Panc1 (cell line): ENCODE measurements at regions not wholly inside any gene's neighbourhood (a gene's known extent, or its start where the extent isn't known, plus 50 kb on each side); places are given as distances from the start of the nearest gene placed in this dataset.
A peak's percentile ranks its signal among the peaks of the same experiment; 100 is the strongest.

Experiments
- ATAC-seq: fragments of 200-7000 bp; cut with Tn5 transposase; 2 replicates; pipeline ENCODE4 v1.9.1; 2020; ENCODE audit warnings: mild to moderate bottlenecking, moderate library complexity
- BruUV-seq: library from RNA; stranded (reverse); fragments of 400-500 nt; replicated peaks from 2 replicates; lab custom pipeline; 2021; lab: Mats Ljungman, UMichigan
- CTCF ChIA-PET: fragments of 300-600 bp; sonication (Branson Sonifier 250); formaldehyde crosslinking; loops from one replicate; lab custom pipeline; 2022; ENCODE audit warnings: antibody characterized with exemption; lab: Charles Lee
- POLR2A ChIA-PET: fragments of 300-600 bp; sonication (Branson Sonifier 250); formaldehyde crosslinking; loops from one replicate; lab custom pipeline; 2022; ENCODE audit warnings: antibody characterized with exemption; lab: Charles Lee
- DNase-seq: peaks from one replicate; pipeline ENCODE4 v3.0.0-alpha.2; 2010; ENCODE audit warnings: low read depth, low spot score
- H3K27ac ChIP-seq: 2 replicates; pipeline ENCODE4 v1.5.1; 2011; ENCODE audit warnings: mild to moderate bottlenecking, low read length, inconsistent platforms
- H3K27me3 ChIP-seq: fragments of 200-500 bp; sonication (Bioruptor generic); 2 replicates; pipeline ENCODE4 v1.6.0; 2014; ENCODE audit warnings: low read length, inconsistent platforms; ENCODE audit not compliant: control insufficient read depth, insufficient read depth
- H3K36me3 ChIP-seq: fragments of 200-500 bp; sonication (Bioruptor generic); 2 replicates; pipeline ENCODE4 v1.5.1; 2014; ENCODE audit warnings: inconsistent platforms, mild to moderate bottlenecking, low read length, moderate library complexity; ENCODE audit not compliant: control insufficient read depth, insufficient read depth
- H3K4me1 ChIP-seq: 2 replicates; pipeline ENCODE4 v1.5.1; 2011; ENCODE audit warnings: inconsistent platforms, mild to moderate bottlenecking, low read length, moderate library complexity; ENCODE audit not compliant: control insufficient read depth, insufficient read depth
- H3K4me3 ChIP-seq, 2 experiments: 2 replicates each; pipeline ENCODE4 v1.5.1; 2011 to 2012; ENCODE audit warnings: low read depth in 2 of 2, low read length in 2 of 2, mild to moderate bottlenecking in 2 of 2, inconsistent platforms in 1 of 2, moderate library complexity in 1 of 2
- H3K9me3 ChIP-seq: fragments of 200-500 bp; sonication (Bioruptor generic); 2 replicates; pipeline ENCODE4 v1.5.1; 2014; ENCODE audit warnings: low read depth, mild to moderate bottlenecking, inconsistent platforms, low read length, moderate library complexity; ENCODE audit not compliant: control insufficient read depth, insufficient read depth
- CTCF ChIP-seq: fragments of 450-650 bp; IDR thresholded peaks from 2 replicates; pipeline ENCODE4 v1.5.1; 2017; ENCODE audit warnings: mild to moderate bottlenecking
- POLR2AphosphoS5 ChIP-seq: IDR thresholded peaks from 2 replicates; pipeline ENCODE4 v1.6.1; 2012; ENCODE audit warnings: mild to moderate bottlenecking, low read depth, low read length, moderate library complexity
- REST ChIP-seq, 2 experiments: IDR thresholded peaks; 2 replicates each; pipeline ENCODE4 v1.6.1; 2011 to 2012; ENCODE audit warnings: low read depth in 2 of 2, control low read depth in 1 of 2, low read length in 1 of 2, mild to moderate bottlenecking in 1 of 2, moderate library complexity in 1 of 2; ENCODE audit not compliant: insufficient read depth in 1 of 2
- SIN3A ChIP-seq: IDR thresholded peaks from 2 replicates; pipeline ENCODE4 v1.6.1; 2012; ENCODE audit warnings: low read depth, mild to moderate bottlenecking, low read length, moderate library complexity, borderline replicate concordance; ENCODE audit not compliant: insufficient read depth
- TCF7L2 ChIP-seq: IDR thresholded peaks from 2 replicates; pipeline ENCODE4 v1.6.1; 2011; ENCODE audit warnings: mild to moderate bottlenecking, low read depth, low read length, inconsistent platforms
- in situ Hi-C: cut with HindIII; loops from 2 replicates; pipeline ENCODE4 v1.10.0; 2016; ENCODE audit warnings: low sequenced_read_pairs, low pct_unique_long_range_greater_than_20kb
- intact Hi-C: fragments of 100-400 bp; cut with micrococcal nuclease; formaldehyde crosslinking; loops from one replicate; pipeline ENCODE4 v1.10.0; 2022; ENCODE audit not compliant: unreplicated experiment

- no peaks in the 10 kb centered on the region for H3K9me3 ChIP-seq
- in situ Hi-C loops, result no loop called here
- no peaks in the 10 kb centered on the region for H3K36me3 ChIP-seq
- no peaks in the 10 kb centered on the region for H3K4me1 ChIP-seq
- ATAC-seq (peak; percentile 63; the same call in 1 of the 2 replicates), DNase-seq (no peak)
- no TSS peak for BruUV-seq
- POLR2A ChIA-PET, result interaction anchor here (0.6 kb wide), 1 partner anchor 302 kb away, joined by 3 read pairs; no protein-coding TSS in a partner anchor
- H3K27me3 ChIP-seq, result peaks cover 30% of the 10 kb centered on the region
- H3K27ac ChIP-seq, result no peak overlapping the region
- CTCF ChIA-PET, result no interaction called here
- peak overlapping the region; percentile 12 to 28 for H3K4me3 ChIP-seq
- intact Hi-C loops, result no loop called here
- no peak for TF ChIP-seq POLR2AphosphoS5
- TF ChIP-seq CTCF, result no peak
- TF ChIP-seq TCF7L2, result no peak
- no peak for TF ChIP-seq SIN3A
- no peak for TF ChIP-seq REST (IDR thresholded peaks at IDR 0.05; ENCODE audit: insufficient read depth in 1 of 2, low read depth in 2 of 2, low read length in 1 of 2)
Measured at GRCh38 chr2:143936538-143936847, 583.4 kb downstream of the ZEB2 start.

GRCh38 chr2:143935482-143935752 is 584.5 kb downstream of the ZEB2 start:
- ATAC-seq, result no peak
- Histone ChIP-seq H3K27ac (no peak overlapping the region), H3K36me3 (no peaks in the 10 kb centered on the region), H3K4me1 (no peaks in the 10 kb centered on the region), H3K27me3 (peaks cover 30% of the 10 kb centered on the region), H3K9me3 (no peaks in the 10 kb centered on the region), H3K4me3 (no peak overlapping the region)
- in situ Hi-C loops (no loop called here), intact Hi-C loops (no loop called here)
- DNase-seq, result no peak
- POLR2A ChIA-PET, result no interaction called here
- TF ChIP-seq SIN3A, result no peak
- no peak for TF ChIP-seq CTCF
- TF ChIP-seq TCF7L2, result no peak
- no peak for TF ChIP-seq REST (IDR thresholded peaks at IDR 0.05; ENCODE audit: insufficient read depth in 1 of 2, low read depth in 2 of 2, low read length in 1 of 2)
- TF ChIP-seq POLR2AphosphoS5, result no peak
- CTCF ChIA-PET, result no interaction called here
- no TSS peak for BruUV-seq
